ENCODE measurements at regions not wholly inside any gene's neighbourhood (a gene's known extent, or its start where the extent isn't known, plus 50 kb on each side); places are given as distances from the start of the nearest gene placed in this dataset.

DNA sequence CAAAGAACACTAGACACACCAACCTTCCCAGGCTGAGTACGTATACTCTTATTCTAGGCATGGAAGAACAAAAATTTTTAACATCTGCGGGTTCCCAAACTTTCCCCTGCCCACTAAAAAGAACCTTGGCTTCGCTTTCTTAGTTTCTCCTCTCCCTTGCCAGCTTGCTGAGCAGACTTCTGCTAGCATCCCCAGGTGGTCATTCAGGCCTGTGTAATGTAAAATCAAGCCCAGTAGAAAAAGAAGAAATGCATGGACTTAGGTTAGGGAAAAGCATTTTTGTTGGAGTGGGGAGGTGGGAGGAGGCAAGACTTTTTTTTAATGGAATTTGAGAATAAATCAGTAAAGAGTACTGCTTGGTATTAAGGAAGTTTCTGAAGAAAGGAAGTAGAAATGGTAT is 331.0 kb upstream of the TLE4 start (continued):
- TF ChIP-seq CTCF (IDR thresholded peaks at IDR 0.05; ENCODE audit: control extremely low read depth in 1 of 3, insufficient read depth in 1 of 3, low read depth in 1 of 3, low read length in 3 of 3) = no peak
- TF ChIP-seq EP300 (IDR thresholded peaks at IDR 0.05; ENCODE audit: borderline replicate concordance in 1 of 2, low read depth in 2 of 2, low read length in 2 of 2) = peak in 1 of 2 experiments; percentile 28; a peak in 1 of 3 replicates
- no peak for TF ChIP-seq CTBP2 (IDR thresholded peaks at IDR 0.05; ENCODE audit: borderline replicate concordance, insufficient read depth, insufficient read length, low read length)
- TF ChIP-seq, protein P1, sequence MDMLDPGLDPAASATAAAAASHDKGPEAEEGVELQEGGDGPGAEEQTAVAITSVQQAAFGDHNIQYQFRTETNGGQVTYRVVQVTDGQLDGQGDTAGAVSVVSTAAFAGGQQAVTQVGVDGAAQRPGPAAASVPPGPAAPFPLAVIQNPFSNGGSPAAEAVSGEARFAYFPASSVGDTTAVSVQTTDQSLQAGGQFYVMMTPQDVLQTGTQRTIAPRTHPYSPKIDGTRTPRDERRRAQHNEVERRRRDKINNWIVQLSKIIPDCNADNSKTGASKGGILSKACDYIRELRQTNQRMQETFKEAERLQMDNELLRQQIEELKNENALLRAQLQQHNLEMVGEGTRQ (IDR thresholded peaks at IDR 0.05; ENCODE audit: low read length) = no peak
- no peak for TF ChIP-seq BACH1 (IDR thresholded peaks at IDR 0.05; ENCODE audit: low read length)
- TF ChIP-seq NRF1 (IDR thresholded peaks at IDR 0.05; ENCODE audit: low read depth, low read length) = no peak
- TF ChIP-seq HDAC6 (IDR thresholded peaks at IDR 0.05; ENCODE audit: low read depth, low read length) = no peak
